HFF-Myc (cell line): ENCODE measurements at regions not wholly inside any gene's neighbourhood (a gene's known extent, or its start where the extent isn't known, plus 50 kb on each side); places are given as distances from the start of the nearest gene placed in this dataset.
"Not testable (repeated sequence)": the region's sequence is repeated elsewhere in the genome, so short reads cannot be mapped to it uniquely, and the experiment has no call there.

Experiments
- DNase-seq: peaks from one replicate; pipeline ENCODE4 v3.0.0-alpha.2; 2011; ENCODE audit warnings: low read depth; ENCODE audit errors: extremely low read depth
- H3K4me3 ChIP-seq: replicated peaks from 2 replicates; pipeline ENCODE4 v1.5.1; 2011; ENCODE audit warnings: low read depth, mild to moderate bottlenecking, control low read depth, low read length
- CTCF ChIP-seq: IDR thresholded peaks from 2 replicates; pipeline ENCODE4 v1.5.1; 2012; ENCODE audit warnings: mild to moderate bottlenecking, low read depth, low read length, control low read depth; ENCODE audit errors: missing control alignments

GRCh38 chr4:156516698-156517097 lies 454.9 kb downstream of the PDGFC start:
- no peak overlapping the region for H3K4me3 ChIP-seq
- TF ChIP-seq CTCF = no peak
- DNase-seq = no peak

- no peak overlapping the region for H3K4me3 ChIP-seq
- no peak for TF ChIP-seq CTCF
- no peak for DNase-seq
These were observed 456.3 kb downstream of the PDGFC start for GRCh38 chr4:156515295-156515694.

GRCh38 chr4:156512622-156513021 lies 459.0 kb downstream of the PDGFC start:
- DNase-seq = no peak

GRCh38 chr4:156509921-156510320 lies 461.7 kb downstream of the PDGFC start:
- DNase-seq, H3K4me3 ChIP-seq: not testable (repeated sequence)

More at GRCh38 chr4:156512622-156513021, 459.0 kb downstream of the PDGFC start:
- no peak for TF ChIP-seq CTCF
- no peak overlapping the region for H3K4me3 ChIP-seq

GRCh38 chr4:156505341-156505955 lies 466.2 kb downstream of the PDGFC start:
- no peak for DNase-seq
- TF ChIP-seq CTCF = no peak
- H3K4me3 ChIP-seq = no peak overlapping the region

- no peak overlapping the region for H3K4me3 ChIP-seq
- DNase-seq = no peak
- no peak for TF ChIP-seq CTCF
These were observed 468.5 kb downstream of the PDGFC start for GRCh38 chr4:156503119-156503518.

GRCh38 chr4:156501962-156502361 lies 469.6 kb downstream of the PDGFC start:
- no peak for DNase-seq
- TF ChIP-seq CTCF = no peak
- H3K4me3 ChIP-seq = no peak overlapping the region
